NCI-H1105 treated with DMSO at 0.1 percent for 48 hours (cell line): ENCODE measurements at regions not wholly inside any gene's neighbourhood (a gene's known extent, or its start where the extent isn't known, plus 50 kb on each side); places are given as distances from the start of the nearest gene placed in this dataset.

ENCODE experiments used
- DNase-seq: peaks from one replicate; lab custom pipeline; 2025; lab: John Stamatoyannopoulos, UW

GRCh38 chr7:106957766-106958165, 86.7 kb upstream of the PRKAR2B start:
- DNase-seq: no peak

GRCh38 chr7:106959753-106960152, 84.8 kb upstream of the PRKAR2B start:
- DNase-seq: no peak

DNA sequence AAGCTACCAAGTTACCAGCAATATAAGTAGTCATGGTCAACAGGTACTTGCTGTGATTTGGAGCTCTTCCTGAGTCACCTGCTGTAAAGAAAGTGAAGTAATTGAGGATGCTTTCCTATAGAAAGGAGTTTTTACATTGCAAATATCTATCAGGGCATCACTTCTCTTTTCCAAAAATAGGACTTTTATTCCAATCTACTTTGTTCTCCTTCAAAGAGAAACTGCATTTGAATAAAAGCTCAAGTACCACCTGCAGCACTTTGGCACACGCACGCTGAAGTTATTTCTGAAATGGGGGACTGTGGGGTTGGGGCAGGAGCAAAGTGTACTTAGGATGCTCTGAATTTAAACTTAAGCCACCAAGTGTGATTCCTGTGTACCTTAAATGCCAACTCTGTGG, 81.8 kb upstream of the PRKAR2B start:
- DNase-seq: no peak

DNA sequence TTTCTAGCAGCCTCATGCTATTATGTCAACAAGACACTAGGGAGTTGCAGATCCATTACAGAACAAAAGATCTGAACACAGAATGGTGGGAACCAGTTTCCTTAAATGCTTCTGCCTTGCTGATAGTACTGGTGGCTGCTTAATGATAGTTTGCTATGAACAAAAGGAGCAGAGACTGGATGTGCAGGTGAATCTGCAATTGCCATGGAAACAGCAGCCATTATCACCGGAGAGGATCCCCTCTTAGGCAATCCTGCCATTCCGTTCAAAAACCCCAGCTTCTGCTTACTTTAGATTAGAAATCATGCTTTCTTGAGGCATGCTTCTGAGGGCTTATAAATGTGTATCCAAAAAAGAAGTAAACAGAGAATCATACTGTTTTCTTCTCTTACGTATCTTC, 80.0 kb upstream of the PRKAR2B start:
- peak; percentile 5 for DNase-seq

GRCh38 chr7:106965108-106965507, 79.4 kb upstream of the PRKAR2B start:
- DNase-seq: no peak

GRCh38 chr7:106966121-106966520, 78.4 kb upstream of the PRKAR2B start:
- DNase-seq: no peak

DNA sequence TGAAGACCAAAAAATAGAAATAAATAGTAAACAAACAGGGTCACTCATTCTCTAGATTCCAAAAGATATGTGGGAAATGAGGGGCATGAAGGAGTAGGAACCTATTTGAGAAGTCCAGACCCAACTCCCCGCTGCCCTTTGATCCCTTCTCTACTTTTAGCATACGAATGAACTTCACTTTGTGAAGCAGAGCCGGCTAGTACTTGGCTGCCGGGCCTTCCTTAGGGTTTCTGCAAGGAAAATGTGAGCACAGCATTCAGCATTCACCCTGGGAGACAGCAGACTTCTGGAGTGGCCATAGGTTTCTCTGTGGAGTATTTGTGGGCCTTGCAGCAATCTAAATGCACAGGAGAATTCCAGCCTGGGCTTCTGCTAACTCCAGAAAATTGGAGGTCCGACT, 76.3 kb upstream of the PRKAR2B start:
- no peak for DNase-seq

- no peak for DNase-seq
Observed at GRCh38 chr7:106978425-106979420, 65.8 kb upstream of the PRKAR2B start.

DNA sequence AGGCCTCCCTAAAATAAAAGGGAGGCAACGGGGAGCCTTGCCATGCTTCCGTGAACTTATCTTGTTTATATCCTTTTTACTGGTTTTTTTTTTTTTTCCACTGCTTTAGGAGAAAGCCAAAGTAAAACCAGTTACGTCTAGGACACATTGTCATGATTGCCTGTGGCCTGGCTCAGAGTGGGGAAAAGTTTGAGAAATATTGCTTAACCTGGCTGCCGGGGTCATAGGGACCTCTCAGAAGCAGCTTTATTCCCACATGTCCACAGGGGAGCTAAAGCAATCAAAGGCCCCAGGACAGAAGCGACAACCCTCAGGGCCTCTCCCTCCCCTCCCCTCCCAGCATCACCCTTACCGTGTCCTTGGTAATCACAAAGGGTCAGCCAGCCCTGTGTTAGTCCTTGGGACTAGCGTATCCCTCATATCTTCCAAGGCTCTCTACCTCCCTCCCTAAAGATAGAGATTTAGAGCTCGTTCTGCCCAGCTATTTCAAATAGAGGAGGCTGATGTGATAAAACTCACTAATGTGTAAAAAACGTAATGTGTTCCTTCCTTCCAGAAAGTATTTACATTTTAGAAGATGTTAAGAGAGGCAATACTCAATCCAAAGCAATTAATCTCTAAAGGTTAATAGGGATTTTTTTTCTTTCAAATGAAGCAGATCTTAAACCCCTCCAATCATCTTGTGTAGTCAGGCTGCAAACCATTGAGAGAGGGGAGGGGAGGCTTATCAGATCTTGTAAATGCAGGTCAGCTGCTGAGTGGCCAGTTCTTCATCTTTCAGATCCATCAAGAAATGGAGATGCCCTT, 64.8 kb upstream of the PRKAR2B start:
- DNase-seq: no peak

GRCh38 chr7:106980358-106980685, 64.2 kb upstream of the PRKAR2B start:
- no peak for DNase-seq

DNA sequence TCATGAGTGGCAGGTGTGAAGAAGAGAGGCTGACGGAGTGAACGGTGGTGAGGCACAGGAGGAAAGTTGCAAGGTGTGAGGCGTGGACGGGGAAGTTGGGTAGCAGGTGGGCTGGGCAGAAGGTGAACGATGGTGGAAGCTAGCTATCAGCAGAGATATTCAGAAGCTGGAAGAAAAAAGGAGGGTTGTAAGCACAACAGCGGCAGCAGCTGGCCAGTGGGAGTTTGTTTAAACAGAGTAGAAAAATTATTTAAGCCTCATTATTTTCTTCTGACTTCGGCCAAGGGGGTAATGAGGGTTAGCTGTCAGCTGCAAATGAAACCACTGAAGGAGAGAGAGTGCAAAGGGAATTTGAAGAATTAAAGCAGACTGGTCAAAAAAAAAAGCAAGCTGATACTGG, 62.1 kb upstream of the PRKAR2B start:
- DNase-seq: no peak

DNA sequence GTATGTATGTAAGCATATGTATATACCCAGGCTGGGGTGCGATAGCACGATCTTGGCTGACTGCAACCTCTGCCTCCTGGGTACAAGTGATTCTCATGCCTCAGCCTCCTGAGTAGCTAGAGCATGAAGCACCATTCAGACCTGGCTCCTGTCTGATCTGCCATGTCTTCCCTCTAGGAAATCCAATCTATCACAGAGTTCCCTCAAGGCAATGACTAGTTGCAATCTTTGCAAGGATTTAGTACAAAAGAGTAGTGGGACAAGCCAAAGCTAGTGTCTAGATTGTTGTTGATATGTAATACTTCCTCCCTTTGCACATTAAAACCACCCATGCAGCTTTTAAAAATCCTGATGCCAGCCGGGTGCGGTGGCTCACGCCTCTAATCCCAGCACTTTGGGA, 60.5 kb upstream of the PRKAR2B start:
- DNase-seq: no peak

DNA sequence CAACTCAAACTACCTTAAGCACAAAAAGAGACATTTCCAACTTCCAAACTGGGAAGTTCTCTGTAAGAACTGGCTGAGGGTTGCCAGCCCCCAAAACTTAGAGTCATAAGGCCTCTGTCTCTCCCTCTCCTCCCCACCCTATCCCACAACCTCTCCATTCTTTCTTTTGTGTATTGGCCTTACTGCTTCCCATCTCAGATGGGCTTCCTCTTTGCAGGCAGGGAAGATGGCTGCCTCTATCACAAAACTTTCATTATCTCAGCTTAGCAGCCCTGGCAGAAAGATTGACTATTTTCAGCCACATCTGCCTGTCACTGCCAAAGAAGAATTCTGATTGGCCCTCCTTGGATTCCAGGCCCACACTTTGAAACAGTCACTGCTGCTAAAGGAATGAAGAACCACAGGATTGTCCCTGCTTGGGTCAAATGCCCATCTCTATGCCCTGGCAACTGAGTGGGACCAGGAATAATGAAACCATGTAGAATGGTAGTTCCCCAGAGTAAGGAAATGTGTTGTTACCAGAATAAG, 58.0 kb upstream of the PRKAR2B start:
- DNase-seq: no peak

GRCh38 chr7:106987777-106988176, 56.7 kb upstream of the PRKAR2B start:
- DNase-seq: no peak

- no peak for DNase-seq
Observed at GRCh38 chr7:106992511-106992910, 52.0 kb upstream of the PRKAR2B start.
